HG02678 (cell line): ENCODE measurements at regions not wholly inside any gene's neighbourhood (a gene's known extent, or its start where the extent isn't known, plus 50 kb on each side); places are given as distances from the start of the nearest gene placed in this dataset.

Source experiments
- ATAC-seq: cut with Tn5 transposase; IDR thresholded peaks from one replicate; pipeline ENCODE4 v1.9.1; 2021; ENCODE audit warnings: mild to moderate bottlenecking, moderate library complexity; ENCODE audit not compliant: unreplicated experiment

- no peak for ATAC-seq
These were observed 60.5 kb downstream of the NR2F2 start for GRCh38 chr15:96390986-96391385.

- no peak for ATAC-seq
These were observed 62.1 kb downstream of the NR2F2 start for GRCh38 chr15:96392380-96393208.

GRCh38 chr15:96393209-96393513 is 62.7 kb downstream of the NR2F2 start:
- no peak for ATAC-seq

GRCh38 chr15:96395687-96396086 is 65.2 kb downstream of the NR2F2 start:
- no peak for ATAC-seq

- ATAC-seq, result no peak
These were observed 68.3 kb downstream of the NR2F2 start for GRCh38 chr15:96398776-96399175.

- ATAC-seq, result no peak
These were observed 71.9 kb downstream of the NR2F2 start for GRCh38 chr15:96402403-96402802.

- no peak for ATAC-seq
These were observed 72.6 kb downstream of the NR2F2 start for GRCh38 chr15:96403071-96403470.

- no peak for ATAC-seq
These were observed 73.4 kb downstream of the NR2F2 start for GRCh38 chr15:96403932-96404331.

- ATAC-seq, result no peak
These were observed 74.1 kb downstream of the NR2F2 start for GRCh38 chr15:96404560-96404959.

GRCh38 chr15:96406291-96406690 is 75.8 kb downstream of the NR2F2 start:
- ATAC-seq, result no peak

- no peak for ATAC-seq
These were observed 76.2 kb downstream of the NR2F2 start for GRCh38 chr15:96406701-96407100.

- ATAC-seq, result no peak
These were observed 77.0 kb downstream of the NR2F2 start for GRCh38 chr15:96407482-96407881.

GRCh38 chr15:96408591-96409183 is 78.2 kb downstream of the NR2F2 start:
- ATAC-seq, result no peak

GRCh38 chr15:96409215-96410138 is 79.0 kb downstream of the NR2F2 start:
- no peak for ATAC-seq

- ATAC-seq, result no peak
These were observed 79.9 kb downstream of the NR2F2 start for GRCh38 chr15:96410175-96411055.

GRCh38 chr15:96411056-96412031 is 80.8 kb downstream of the NR2F2 start:
- ATAC-seq, result no peak

GRCh38 chr15:96412045-96412905 is 81.8 kb downstream of the NR2F2 start:
- ATAC-seq, result no peak

GRCh38 chr15:96412906-96413231 is 82.4 kb downstream of the NR2F2 start:
- no peak for ATAC-seq

- ATAC-seq, result no peak
These were observed 83.2 kb downstream of the NR2F2 start for GRCh38 chr15:96413657-96414056.
